ENCODE measurements at regions not wholly inside any gene's neighbourhood (a gene's known extent, or its start where the extent isn't known, plus 50 kb on each side); places are given as distances from the start of the nearest gene placed in this dataset.

- DNase-seq = no peak
These were observed 117.7 kb upstream of the C1orf174 start for GRCh38 chr1:4017636-4018365.

- peak; percentile 11 for DNase-seq
These were observed 118.5 kb upstream of the C1orf174 start for GRCh38 chr1:4018466-4019146.

- no peak for DNase-seq
These were observed 119.1 kb upstream of the C1orf174 start for GRCh38 chr1:4019147-4019521.

GRCh38 chr1:4019606-4020331 is 119.7 kb upstream of the C1orf174 start:
- DNase-seq = peak; percentile 13

GRCh38 chr1:4020449-4020848 is 120.4 kb upstream of the C1orf174 start:
- DNase-seq = no peak

GRCh38 chr1:4021136-4021973 is 121.3 kb upstream of the C1orf174 start:
- no peak for DNase-seq

GRCh38 chr1:4021974-4022268 is 121.8 kb upstream of the C1orf174 start:
- DNase-seq = no peak

GRCh38 chr1:4022715-4023114 is 122.6 kb upstream of the C1orf174 start:
- DNase-seq = no peak

GRCh38 chr1:4023678-4024077 is 123.6 kb upstream of the C1orf174 start:
- DNase-seq = no peak

- DNase-seq = no peak
These were observed 124.7 kb upstream of the C1orf174 start for GRCh38 chr1:4024811-4025210.

GRCh38 chr1:4025752-4026151 is 125.7 kb upstream of the C1orf174 start:
- no peak for DNase-seq

GRCh38 chr1:4027008-4027407 is 126.9 kb upstream of the C1orf174 start:
- no peak for DNase-seq

- peak; percentile 44 for DNase-seq
These were observed 127.5 kb upstream of the C1orf174 start for GRCh38 chr1:4027492-4028138.

- DNase-seq = no peak
These were observed 128.0 kb upstream of the C1orf174 start for GRCh38 chr1:4028139-4028501.

GRCh38 chr1:4029376-4029775 is 129.3 kb upstream of the C1orf174 start:
- DNase-seq = no peak

GRCh38 chr1:4032571-4032970 is 132.5 kb upstream of the C1orf174 start:
- no peak for DNase-seq

GRCh38 chr1:4033129-4033676 is 133.1 kb upstream of the C1orf174 start:
- no peak for DNase-seq

- no peak for DNase-seq
These were observed 133.6 kb upstream of the C1orf174 start for GRCh38 chr1:4033713-4034112.

GRCh38 chr1:4034318-4034887 is 134.3 kb upstream of the C1orf174 start:
- DNase-seq = no peak

- DNase-seq = no peak
These were observed 144.9 kb upstream of the C1orf174 start for GRCh38 chr1:4044967-4045366.

GRCh38 chr1:4045397-4046010 is 145.4 kb upstream of the C1orf174 start:
- DNase-seq = no peak
